Endothelial cell of umbilical vein (primary cell): ENCODE measurements at regions not wholly inside any gene's neighbourhood (a gene's known extent, or its start where the extent isn't known, plus 50 kb on each side); places are given as distances from the start of the nearest gene placed in this dataset.

Experiments used
- BruUV-seq: library from RNA; stranded (reverse); fragments of 400-500 nt; replicated peaks from 2 replicates; lab custom pipeline; 2021; lab: Mats Ljungman, UMichigan
- CTCF ChIA-PET: fragments of 300-600, 350-600 bp; sonication (Branson Sonifier 250); formaldehyde crosslinking; loops from one replicate; lab custom pipeline; 2021; ENCODE audit warnings: antibody characterized with exemption, inconsistent platforms; lab: Charles Lee
- POLR2A ChIA-PET: fragments of 300-600, 350-600 bp; sonication (Branson Sonifier 250); formaldehyde crosslinking; loops from one replicate; lab custom pipeline; 2021; ENCODE audit warnings: antibody characterized with exemption, inconsistent platforms; lab: Charles Lee
- DNase-seq: peaks from one replicate; pipeline ENCODE4 v3.0.0-alpha.2; 2011; ENCODE audit warnings: low read depth, low spot score
- FAIRE-seq: peaks from 2 replicates; lab custom pipeline; 2011; peaks lifted over from hg19 to GRCh38; lab: Jason Lieb, UNC
- H2AFZ ChIP-seq: 2 replicates; pipeline ENCODE4 v1.6.0; 2012; ENCODE audit warnings: low read depth, low read length, control low read depth, inconsistent platforms
- H3K27ac ChIP-seq: 2 replicates; pipeline ENCODE4 v1.5.1; 2011; ENCODE audit warnings: low read depth, mild to moderate bottlenecking, control low read depth, low read length, moderate library complexity; ENCODE audit not compliant: insufficient read depth
- H3K27me3 ChIP-seq, 2 experiments: 2 replicates each; pipeline versions ENCODE4 v1.6.0 to v1.6.1; 2011; ENCODE audit warnings: low read length in 2 of 2, mixed read lengths in 1 of 2; ENCODE audit not compliant: control insufficient read depth in 2 of 2, insufficient read depth in 2 of 2
- H3K36me3 ChIP-seq, 2 experiments: 2 replicates in 1 of 2; 3 replicates in 1 of 2; pipeline ENCODE4 v1.5.1; 2011; ENCODE audit warnings: low read length in 2 of 2, mild to moderate bottlenecking in 1 of 2, moderate library complexity in 1 of 2; ENCODE audit not compliant: control insufficient read depth in 2 of 2, insufficient read depth in 2 of 2; ENCODE audit errors: extremely low read depth in 1 of 2
- H3K4me1 ChIP-seq: 3 replicates; pipeline ENCODE4 v1.5.1; 2011; ENCODE audit warnings: mild to moderate bottlenecking, low read length; ENCODE audit not compliant: control insufficient read depth, insufficient read depth; ENCODE audit errors: extremely low read depth
- H3K4me2 ChIP-seq: 2 replicates; pipeline ENCODE4 v1.6.1; 2011; ENCODE audit warnings: low read length, control low read depth, mixed read lengths; ENCODE audit not compliant: insufficient read depth
- H3K4me3 ChIP-seq, 3 experiments: fragments of 200-600 bp in 1 of 3; sonication (generic), shearing (Covaris generic) in 1 of 3; replicated peaks in 1 of 3; 2 replicates each; pipeline ENCODE4 v1.5.1; 2011 to 2016; ENCODE audit warnings: control low read depth in 3 of 3, low read length in 3 of 3, mild to moderate bottlenecking in 2 of 3, inconsistent platforms in 1 of 3, low read depth in 1 of 3, moderate library complexity in 1 of 3; ENCODE audit not compliant: insufficient read depth in 1 of 3
- H3K79me2 ChIP-seq: 2 replicates; pipeline ENCODE4 v1.6.0; 2012; ENCODE audit warnings: low read length, inconsistent platforms; ENCODE audit not compliant: control insufficient read depth, insufficient read depth
- H3K9ac ChIP-seq: replicated peaks from 2 replicates; pipeline ENCODE3; 2011; ENCODE audit warnings: low read length, control low read depth; ENCODE audit not compliant: insufficient read depth; ENCODE audit errors: extremely low read depth
- H3K9me1 ChIP-seq: replicated peaks from 3 replicates; pipeline ENCODE4 v1.6.0; 2011; ENCODE audit warnings: mild to moderate bottlenecking, low read length; ENCODE audit not compliant: control insufficient read depth, insufficient read depth; ENCODE audit errors: extremely low read depth
- H3K9me3 ChIP-seq: replicated peaks from 2 replicates; pipeline ENCODE4 v1.5.1; 2012; ENCODE audit warnings: low read length, inconsistent platforms; ENCODE audit not compliant: control insufficient read depth, insufficient read depth
- H4K20me1 ChIP-seq: replicated peaks from 2 replicates; pipeline ENCODE3; 2011; ENCODE audit warnings: mild to moderate bottlenecking, low read length; ENCODE audit not compliant: control insufficient read depth, insufficient read depth; ENCODE audit errors: extremely low read depth
- CTCF ChIP-seq, 2 donors: IDR thresholded peaks; 1 replicate in 1 of 2; 2 replicates in 1 of 2; pipeline ENCODE4 v1.5.1; 2011; ENCODE audit warnings: low read length in 2 of 2, mild to moderate bottlenecking in 2 of 2, moderate library complexity in 2 of 2, control low read depth in 1 of 2, inconsistent platforms in 1 of 2, low read depth in 1 of 2; ENCODE audit not compliant: insufficient read depth in 1 of 2; ENCODE audit errors: extremely low read depth in 1 of 2
- EZH2 ChIP-seq: IDR thresholded peaks from 2 replicates; pipeline ENCODE4 v1.6.1; 2012; ENCODE audit warnings: borderline replicate concordance, low read depth, mild to moderate bottlenecking, moderate library complexity, low read length, inconsistent platforms; ENCODE audit not compliant: severe bottlenecking
- FOS ChIP-seq: IDR thresholded peaks from 2 replicates; pipeline ENCODE4 v1.6.1; 2011; ENCODE audit warnings: mild to moderate bottlenecking, low read length, moderate library complexity, borderline replicate concordance; ENCODE audit not compliant: insufficient read depth
- GATA2 ChIP-seq: IDR thresholded peaks from 2 replicates; pipeline ENCODE4 v1.7.0; 2011; ENCODE audit warnings: low read depth, mild to moderate bottlenecking, moderate library complexity, mixed read lengths, low read length; ENCODE audit not compliant: insufficient read length, insufficient read depth
- JUN ChIP-seq: IDR thresholded peaks from 2 replicates; pipeline ENCODE4 v1.6.1; 2011; ENCODE audit warnings: borderline replicate concordance, low read depth; ENCODE audit not compliant: insufficient read length, insufficient read depth
- MAX ChIP-seq: IDR thresholded peaks from 2 replicates; pipeline ENCODE4 v1.6.1; 2011; ENCODE audit not compliant: insufficient read depth, insufficient read length
- MYC ChIP-seq: IDR thresholded peaks from one replicate; pipeline ENCODE4 v1.6.1; 2011; ENCODE audit warnings: mild to moderate bottlenecking, low read depth, low read length
- POLR2A ChIP-seq: IDR thresholded peaks from 2 replicates; pipeline ENCODE4 v1.6.1; 2012; ENCODE audit warnings: low read depth, mild to moderate bottlenecking, control low read depth, low read length
- POLR2AphosphoS5 ChIP-seq: IDR thresholded peaks from 2 replicates; pipeline ENCODE4 v1.6.1; 2012; ENCODE audit warnings: low read depth, mild to moderate bottlenecking, control low read depth, low read length, moderate library complexity; ENCODE audit not compliant: insufficient read depth
- dilution Hi-C: fragments of 300-500 bp; cut with MboI; formaldehyde crosslinking; loops from one replicate; pipeline ENCODE4 v1.15.0; 2019; ENCODE audit warnings: low sequenced_read_pairs; ENCODE audit not compliant: extremely low pct_ligation_motif_present
- intact Hi-C: fragments of 100-400 bp; cut with micrococcal nuclease; formaldehyde crosslinking; loops from one replicate; pipeline ENCODE4 v1.10.0; 2022

DNA sequence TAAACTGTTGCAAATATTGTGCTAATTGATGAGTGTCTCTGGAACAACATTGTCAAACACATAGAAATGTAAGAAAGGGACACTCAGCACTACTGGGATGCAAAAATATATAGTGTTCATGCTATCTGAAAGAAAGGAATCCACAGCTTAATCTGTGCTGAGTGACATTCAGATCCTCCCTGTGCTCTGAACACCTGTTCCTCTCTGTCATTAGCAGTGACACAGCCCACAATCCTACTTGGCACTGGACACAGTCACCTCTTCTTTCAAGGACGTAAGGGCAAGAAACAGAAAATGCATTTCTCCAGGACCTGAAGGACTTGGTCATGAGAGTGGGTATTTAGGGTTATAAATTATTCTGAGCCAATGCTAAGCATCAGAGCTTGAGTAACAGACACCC is 121.4 kb upstream of the SV2C start:
- H3K9me3 ChIP-seq = no peaks in the 10 kb centered on the region
- H3K4me2 ChIP-seq = no peak overlapping the region
- BruUV-seq = no TSS peak
- no peaks in the 10 kb centered on the region for H4K20me1 ChIP-seq
- no peak for DNase-seq
- FAIRE-seq = no peak
- no peaks in the 10 kb centered on the region for H3K27me3 ChIP-seq
- H3K27ac ChIP-seq = no peak overlapping the region
- no peak overlapping the region for H2AFZ ChIP-seq
- no peak overlapping the region for H3K4me3 ChIP-seq
- no peak for TF ChIP-seq POLR2AphosphoS5
- no peak for TF ChIP-seq MYC
- no peak for TF ChIP-seq FOS
- no peak for TF ChIP-seq CTCF (IDR thresholded peaks at IDR 0.05; ENCODE audit: extremely low read depth in 1 of 2, insufficient read depth in 1 of 2, low read depth in 1 of 2, low read length in 2 of 2)
- no peak for TF ChIP-seq JUN
- TF ChIP-seq POLR2A = no peak
- TF ChIP-seq MAX = no peak
- TF ChIP-seq GATA2 = no peak
- TF ChIP-seq EZH2 = no peak
- H3K4me1 ChIP-seq = no peaks in the 10 kb centered on the region
- POLR2A ChIA-PET = no interaction called here
- CTCF ChIA-PET = no interaction called here
- no peaks in the 10 kb centered on the region for H3K36me3 ChIP-seq
- intact Hi-C loops (no loop called here), dilution Hi-C loops (no loop called here)
- no peaks in the 10 kb centered on the region for H3K79me2 ChIP-seq
- no peaks in the 10 kb centered on the region for H3K9me1 ChIP-seq
- no peak overlapping the region for H3K9ac ChIP-seq
